CD4-positive, alpha-beta T cell treated with Interleukin-10 for 1 hour (primary cell): ENCODE measurements at regions not wholly inside any gene's neighbourhood (a gene's known extent, or its start where the extent isn't known, plus 50 kb on each side); places are given as distances from the start of the nearest gene placed in this dataset.
"Not testable (repeated sequence)": the region's sequence is repeated elsewhere in the genome, so short reads cannot be mapped to it uniquely, and the experiment has no call there.

Source experiments
- DNase-seq: peaks from one replicate; pipeline ENCODE4 v3.0.0-alpha.2; 2020

GRCh38 chr9:62798884-62799850 is 1609.3 kb downstream of the SPATA31A7 start:
- peak; percentile 36 for DNase-seq

DNA sequence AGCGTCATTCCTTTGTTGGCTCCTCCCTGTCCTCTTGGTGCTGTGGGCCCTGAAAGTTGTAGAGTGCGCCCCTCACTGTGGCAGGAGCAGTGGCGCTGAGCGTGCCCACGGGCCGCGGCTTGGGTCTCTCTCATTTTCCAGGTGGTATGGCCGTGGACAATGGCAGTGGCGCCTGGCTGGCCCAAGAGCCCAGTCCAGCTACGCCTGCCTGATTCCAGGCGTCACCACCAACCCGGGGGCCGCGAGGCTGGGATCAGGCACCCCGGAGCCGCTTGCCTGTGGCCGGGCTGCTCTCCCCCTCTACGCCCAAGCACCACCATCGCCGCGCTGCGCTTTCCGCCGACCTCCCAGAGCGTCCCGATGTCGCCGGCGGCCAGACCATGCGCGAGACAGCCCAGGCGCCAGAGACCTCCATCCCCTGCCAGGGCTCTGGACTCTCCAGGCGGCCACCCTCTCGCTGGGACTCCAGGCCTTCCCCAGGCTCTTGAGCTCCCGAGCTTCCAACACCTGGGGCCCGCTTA is 1610.1 kb downstream of the SPATA31A7 start:
- peak; percentile 17 for DNase-seq

DNA sequence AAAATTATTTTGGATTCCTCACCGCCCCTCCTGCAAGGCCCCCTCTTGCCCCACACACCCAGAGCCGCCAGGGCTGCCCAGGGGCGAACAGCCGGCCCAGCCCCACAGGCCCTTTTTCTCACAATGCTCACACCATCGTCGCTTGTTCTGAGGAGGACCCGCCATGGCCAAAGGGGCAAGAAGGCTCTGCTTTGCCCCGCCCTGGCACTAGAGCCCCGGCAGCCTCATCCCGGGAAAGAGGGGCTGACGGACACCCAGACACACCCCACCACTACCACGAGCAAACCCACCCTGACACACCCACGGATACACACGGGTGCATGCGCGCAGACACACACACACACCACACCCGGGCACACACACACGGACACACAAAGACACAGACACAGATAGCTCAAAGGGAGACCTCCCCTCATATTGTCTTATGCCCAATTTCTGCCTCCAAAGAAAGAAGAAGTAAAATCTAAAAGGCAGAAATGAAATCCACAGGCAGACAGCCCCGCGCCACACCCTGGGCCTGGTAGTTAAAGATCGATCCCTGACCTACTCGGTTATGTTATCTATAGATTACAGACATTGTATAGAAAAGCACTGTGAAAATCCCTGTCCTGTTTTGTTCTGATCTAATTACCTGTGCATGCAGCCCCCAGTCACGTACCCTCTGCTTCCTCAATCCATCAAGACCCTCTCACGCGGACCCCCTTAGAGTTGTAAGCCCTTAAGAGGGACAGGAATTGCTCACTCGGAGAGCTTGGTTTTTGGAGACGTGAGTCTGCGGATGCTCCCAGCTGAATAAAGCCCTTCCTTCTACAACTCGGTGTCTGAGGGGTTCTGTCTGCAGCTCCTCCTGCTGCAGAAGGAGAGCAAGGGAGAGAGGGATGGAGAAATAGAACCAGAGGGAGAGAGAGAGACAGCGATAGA is 1610.9 kb downstream of the SPATA31A7 start:
- peak; percentile 28 for DNase-seq

DNA sequence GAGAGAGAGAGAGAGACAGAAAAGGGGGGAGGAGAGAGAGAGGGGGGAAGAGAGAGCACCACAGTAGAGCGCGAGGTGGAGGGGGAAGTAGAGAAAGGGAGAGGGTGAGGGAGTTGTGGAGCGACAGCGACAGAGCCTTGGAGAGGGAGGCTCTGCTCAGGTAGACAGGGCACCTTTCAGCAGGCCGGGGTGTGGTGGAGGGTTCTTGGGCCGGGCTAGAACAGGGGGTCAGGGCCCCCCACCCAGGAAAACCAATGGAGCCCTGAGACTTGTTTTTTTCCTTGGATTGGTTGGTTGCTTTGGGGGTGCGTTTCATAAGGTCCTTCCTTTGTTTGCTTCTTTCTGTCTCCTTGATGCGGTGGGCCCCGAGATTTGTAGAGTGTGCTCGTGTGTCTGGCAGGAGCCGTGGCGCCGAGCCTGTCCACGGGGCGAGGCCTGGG is 1611.6 kb downstream of the SPATA31A7 start:
- DNase-seq, result not testable (repeated sequence)

DNA sequence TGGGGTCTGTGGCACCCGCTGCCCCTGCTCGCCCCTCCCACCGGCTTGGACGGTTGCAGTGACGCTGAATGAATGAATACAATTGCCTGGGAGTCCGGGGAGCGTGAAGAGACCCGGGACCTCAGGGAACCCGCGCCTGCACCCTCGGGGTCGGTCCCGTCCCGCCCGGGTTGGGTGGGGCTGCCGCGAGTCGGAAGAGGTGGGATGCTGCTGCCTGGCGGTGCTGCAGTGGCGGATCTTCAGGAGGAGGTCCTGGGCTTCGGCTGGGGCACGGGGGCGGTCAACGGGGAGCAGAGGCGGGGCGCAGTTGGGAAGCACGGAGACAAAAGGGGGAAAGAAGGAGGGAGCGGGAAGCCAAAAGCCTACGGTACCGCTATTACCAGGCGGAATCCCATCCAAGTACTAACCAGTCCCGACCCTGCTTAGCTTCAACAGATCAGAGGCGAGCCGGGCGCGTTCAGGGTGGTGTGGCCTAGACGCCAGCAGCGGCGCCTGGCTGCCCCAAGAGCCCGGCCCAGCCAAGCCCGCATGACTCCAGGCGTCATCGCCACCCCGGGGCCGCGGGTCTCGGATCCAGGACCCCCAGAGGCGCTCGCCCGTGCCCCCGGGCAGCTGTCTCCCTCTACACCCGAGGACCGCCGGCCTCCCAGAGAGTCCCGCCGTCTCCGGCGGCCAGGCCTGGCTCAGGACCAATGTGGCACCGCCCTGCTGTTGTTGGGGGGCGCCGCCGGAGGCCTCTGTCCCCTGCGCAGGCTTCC is 1612.3 kb downstream of the SPATA31A7 start:
- peak; percentile 77 for DNase-seq

DNA sequence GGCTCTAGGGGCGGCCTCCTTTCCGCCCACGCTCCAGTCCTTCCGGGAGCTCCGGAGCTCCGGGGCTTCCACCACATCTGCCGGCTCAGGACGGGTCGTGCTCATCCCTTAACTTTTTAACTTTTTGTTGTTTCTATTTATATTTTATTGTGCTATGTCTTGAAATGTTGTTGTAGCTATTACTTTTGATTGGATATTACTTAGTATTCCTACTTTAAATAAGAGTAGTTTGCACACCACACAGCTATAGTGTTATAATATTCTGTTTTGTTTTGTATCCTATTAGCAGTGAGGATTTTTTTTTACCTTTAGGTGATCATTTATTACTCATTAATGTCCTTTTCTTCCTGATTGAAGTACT is 1612.9 kb downstream of the SPATA31A7 start:
- not testable (repeated sequence) for DNase-seq

DNA sequence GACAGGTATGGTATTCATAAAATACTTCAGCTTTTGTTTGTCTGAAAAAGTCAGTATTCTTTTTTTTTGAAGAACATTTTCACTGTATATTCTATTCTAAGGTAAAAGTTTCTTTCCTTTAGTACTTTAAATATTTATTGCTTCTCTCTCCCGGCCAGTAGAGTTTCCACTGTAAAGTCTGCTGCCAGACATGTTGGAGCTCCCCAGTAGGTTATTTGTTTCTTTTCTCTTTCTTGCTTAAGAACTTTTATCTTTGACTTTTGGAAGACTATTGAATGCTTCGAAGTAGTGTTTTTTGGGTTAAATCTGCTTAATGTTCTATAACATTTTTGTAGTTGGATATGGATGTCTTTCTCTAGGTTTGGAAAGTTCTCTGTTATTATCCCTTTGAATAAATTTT is 1613.3 kb downstream of the SPATA31A7 start:
- not testable (repeated sequence) for DNase-seq

DNA sequence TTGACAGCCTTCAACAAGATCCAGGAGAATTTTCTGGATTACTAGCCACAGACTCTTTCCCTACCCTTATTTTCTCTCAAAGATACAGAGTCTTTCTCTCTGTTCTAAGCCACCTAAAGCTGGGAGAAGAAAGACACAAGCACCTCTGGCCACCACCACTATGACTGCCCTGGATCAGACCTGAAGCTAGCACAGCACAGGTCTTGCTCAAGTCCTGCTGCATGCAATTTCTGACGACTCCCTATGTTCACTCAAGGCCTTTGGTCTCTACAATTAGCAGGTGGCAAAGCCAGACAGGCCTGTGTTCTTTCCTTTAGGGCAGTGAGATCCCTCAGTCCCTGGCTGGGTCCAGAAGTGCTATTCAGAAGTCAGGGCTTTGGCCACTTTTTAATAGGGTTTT is 1614.5 kb downstream of the SPATA31A7 start:
- DNase-seq, result not testable (repeated sequence)

DNA sequence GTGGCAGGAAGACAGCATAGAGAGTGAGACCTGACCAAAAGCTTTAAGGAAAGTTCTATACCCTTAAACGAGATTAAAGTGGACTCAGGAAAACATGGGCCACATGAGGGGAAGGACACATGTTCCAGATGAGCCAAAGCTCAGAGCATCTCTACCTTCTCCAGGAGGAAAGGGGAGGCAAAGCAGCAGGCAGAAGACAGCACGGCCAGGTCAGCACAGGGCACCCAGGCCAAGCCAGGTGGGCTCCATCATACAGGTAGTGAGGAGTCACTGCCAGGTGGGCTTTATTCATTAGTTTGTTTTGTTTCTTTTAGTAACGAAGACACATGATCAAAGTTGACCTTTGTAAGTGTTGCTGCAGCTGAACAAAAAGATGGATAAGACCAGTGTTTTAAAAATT is 1617.6 kb downstream of the SPATA31A7 start:
- not testable (repeated sequence) for DNase-seq

DNA sequence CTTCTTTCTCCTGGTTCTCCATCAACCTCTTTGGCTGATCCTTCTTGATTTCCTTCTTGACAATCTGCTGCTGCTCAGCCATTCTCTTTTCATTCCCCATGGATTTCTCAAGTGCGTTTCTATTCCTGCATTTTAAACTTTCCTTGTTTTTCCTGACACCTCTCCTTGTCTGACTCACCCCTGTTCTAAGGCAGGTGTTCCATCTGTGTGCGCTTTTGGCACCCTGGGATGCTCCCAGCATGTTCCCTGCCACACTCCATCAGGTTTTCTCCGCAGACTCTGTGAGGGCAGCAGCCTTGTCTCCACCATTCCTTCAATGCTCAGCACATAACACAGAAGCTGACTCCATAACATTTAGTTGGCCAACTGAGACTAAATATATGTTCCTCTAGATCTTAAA is 1618.2 kb downstream of the SPATA31A7 start:
- DNase-seq, result not testable (repeated sequence)

DNA sequence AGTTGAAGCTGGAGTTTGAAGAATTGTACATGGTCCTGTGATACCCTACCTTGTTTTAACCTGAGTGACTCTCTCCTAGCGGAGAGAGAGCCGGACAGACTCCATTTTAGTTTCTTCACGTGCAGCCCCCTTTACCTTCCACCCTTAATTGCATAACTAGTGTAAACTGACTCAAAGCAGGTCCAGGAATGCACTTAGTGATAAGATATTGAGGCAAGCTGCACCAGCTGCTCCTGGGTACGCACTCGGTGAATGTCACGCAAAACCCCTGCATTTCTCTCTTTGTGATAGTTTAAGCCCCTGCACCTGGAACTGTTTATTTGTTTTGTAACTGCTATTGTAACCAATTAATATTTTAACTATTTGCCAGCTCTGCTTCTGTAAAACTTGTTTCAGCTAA is 1620.5 kb downstream of the SPATA31A7 start:
- DNase-seq, result not testable (repeated sequence)

DNA sequence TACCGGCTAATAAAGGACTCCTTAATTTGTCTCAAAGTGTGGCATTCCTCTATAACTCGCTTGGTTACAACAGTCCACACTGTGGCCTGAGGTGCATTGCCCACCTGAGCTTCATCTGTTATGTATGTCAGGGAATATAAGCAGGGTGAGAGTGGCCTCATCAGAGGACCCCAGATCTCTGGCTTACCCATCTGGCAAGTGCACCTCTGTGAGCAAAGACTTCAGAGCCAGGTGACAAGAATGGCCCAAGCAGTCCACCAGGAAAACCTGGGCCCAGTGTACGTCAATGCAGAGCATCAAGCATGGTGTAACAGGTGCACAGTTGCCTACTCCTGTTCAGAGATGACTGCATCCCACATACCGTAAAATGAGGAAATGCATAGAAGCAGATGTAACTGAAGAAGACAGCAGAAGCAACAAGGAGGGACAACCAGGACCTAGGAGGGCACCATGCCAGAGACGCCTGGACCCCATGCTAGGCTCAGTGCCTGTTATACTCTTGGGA is 1621.0 kb downstream of the SPATA31A7 start:
- DNase-seq, result not testable (repeated sequence)

DNA sequence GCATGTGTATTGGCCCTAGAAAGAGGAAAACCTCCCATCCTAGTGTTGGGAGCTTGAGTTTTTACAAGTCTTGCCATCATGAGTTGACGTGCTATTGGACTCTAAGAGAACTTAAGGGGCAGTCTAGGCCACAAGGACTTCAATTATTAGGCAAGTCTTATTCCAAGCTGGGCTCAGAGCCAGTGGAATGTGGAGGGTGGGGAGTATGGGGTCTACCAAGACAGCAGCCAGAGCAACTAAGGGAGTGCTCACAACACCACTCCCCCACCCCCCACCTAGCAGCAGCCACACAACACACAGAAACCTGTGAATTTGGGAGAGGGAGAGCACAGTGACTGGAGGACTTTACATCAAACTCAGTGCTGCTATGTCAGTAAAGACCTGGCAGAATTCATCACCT is 1625.6 kb downstream of the SPATA31A7 start:
- DNase-seq, result not testable (repeated sequence)

DNA sequence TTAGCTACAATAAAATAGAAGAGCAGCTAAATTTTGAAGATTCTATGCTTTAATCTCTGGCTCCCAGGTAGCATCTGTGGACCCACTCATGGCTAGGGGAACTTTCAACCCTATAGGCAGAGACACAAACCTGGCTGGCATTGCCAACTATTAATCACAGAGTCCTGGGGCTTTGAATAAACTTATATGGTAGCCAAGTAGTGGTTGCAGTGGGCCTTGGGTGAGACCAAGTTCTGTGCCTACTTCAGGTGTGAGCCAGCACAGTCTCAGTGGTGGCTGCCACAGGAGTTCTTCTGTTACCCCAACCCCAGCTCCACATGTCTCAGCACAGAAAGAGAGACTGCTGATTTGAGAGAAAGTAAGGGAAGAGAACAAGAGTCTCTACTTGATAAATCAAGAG is 1626.5 kb downstream of the SPATA31A7 start:
- DNase-seq, result not testable (repeated sequence)

DNA sequence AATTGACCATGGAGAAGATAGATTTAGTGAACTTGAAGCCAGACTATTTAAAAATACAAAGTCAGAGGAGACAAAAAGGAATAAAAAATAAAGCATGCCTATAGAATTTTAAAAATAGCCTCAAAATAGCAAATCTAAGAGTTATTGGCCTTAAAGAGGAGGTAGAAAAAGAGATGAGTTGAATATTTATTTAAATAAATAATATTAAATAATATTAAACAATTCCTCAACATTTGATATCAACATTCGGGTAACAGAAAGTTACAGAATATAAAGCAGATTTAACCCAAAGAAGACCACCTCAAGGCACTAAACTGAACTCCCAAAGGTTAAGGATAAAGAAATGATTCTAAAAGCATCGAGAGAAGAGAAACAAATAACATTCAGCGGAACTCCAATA is 1627.4 kb downstream of the SPATA31A7 start:
- not testable (repeated sequence) for DNase-seq

DNA sequence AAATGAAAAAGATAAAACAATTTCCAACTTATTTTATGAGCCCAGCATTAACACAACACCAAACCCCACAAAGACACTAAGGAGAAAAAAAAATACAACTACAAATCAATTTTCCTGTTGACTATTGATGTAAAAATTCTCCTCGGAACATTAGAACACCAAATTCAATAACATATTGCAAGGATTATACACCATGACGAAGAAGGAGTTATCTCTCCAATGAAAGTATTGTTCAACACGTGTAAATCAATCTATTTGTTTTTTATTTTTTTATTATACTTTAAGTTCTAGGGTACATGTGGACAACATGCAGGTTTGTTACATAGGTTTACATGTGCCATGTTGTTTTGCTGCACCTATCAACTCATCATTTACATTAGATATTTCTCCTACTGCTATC is 1632.3 kb downstream of the SPATA31A7 start:
- DNase-seq, result not testable (repeated sequence)

DNA sequence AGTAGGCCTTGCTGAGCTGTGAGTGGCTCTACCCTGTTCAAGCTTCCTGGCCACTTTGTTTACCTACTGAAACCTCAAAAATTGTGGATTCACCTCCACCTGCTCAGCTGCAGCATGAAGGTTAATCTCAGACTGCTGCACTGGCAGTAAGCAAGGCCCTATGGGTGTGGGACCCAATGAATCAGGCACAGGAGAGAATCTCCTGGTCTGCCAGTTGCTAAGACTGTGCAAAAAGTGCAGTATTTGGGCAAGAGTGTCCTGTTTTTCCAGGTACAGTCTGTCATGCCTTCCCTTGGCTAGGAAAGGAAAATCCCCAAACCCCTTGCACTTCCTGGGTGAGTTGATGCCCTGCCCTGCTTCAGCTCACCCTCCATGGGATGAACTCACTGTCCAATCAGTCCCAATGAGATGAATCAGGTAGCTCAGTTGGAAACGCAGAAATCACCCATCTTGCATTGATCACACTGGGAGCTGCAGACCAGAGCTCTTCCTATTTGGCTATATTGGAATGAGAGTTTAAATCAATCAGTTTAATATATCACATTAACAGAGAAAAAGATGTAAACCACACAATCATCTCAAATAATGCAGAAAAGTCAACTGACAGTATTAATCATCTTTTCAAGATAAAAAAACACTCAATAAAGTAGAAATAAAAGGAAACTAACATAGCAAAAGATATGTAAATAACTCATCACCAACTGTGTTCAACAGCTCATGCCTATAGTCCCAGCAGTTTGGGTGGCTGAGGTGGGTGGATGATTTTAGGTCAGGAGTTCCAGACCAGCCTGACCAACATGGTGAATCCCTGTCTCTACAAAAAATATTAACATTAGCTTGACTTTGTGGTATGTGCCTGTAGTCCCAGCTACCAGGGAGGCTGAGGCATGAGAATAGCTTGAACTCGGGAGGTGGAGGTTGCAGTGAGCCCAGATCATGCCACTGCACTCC is 1638.4 kb downstream of the SPATA31A7 start:
- DNase-seq, result not testable (repeated sequence)

GRCh38 chr9:62830829-62831459 is 1641.1 kb downstream of the SPATA31A7 start:
- DNase-seq, result not testable (repeated sequence)

- not testable (repeated sequence) for DNase-seq
Observed at GRCh38 chr9:62833323-62834200, 1643.7 kb downstream of the SPATA31A7 start.
